Right lobe of liver (tissue), 6 donors: ENCODE measurements at regions not wholly inside any gene's neighbourhood (a gene's known extent, or its start where the extent isn't known, plus 50 kb on each side); places are given as distances from the start of the nearest gene placed in this dataset.

Experiments used
- ATAC-seq, 4 donors: fragments of 200-7000 bp; cut with Tn5 transposase; one replicate each; pipeline ENCODE4 v1.9.1; 2020; ENCODE audit warnings: mild to moderate bottlenecking in 4 of 4, moderate library complexity in 4 of 4
- DNase-seq, 3 donors: peaks; one replicate each; pipeline ENCODE4 v3.0.0-alpha.2; 2020
- H3K27ac ChIP-seq, 3 donors: fragments of 200-600 bp; one replicate each; pipeline ENCODE4 v1.8.0; 2022
- H3K27me3 ChIP-seq, 2 donors: fragments of 200-600 bp; one replicate each; pipeline ENCODE4 v1.8.0; 2022
- H3K36me3 ChIP-seq, 4 donors: fragments of 200-600 bp; sonication (generic) in 1 of 4; one replicate each; pipeline versions ENCODE4 v1.5.1 to v1.8.0; 2017 to 2022; ENCODE audit warnings: control low read depth in 1 of 4
- H3K4me1 ChIP-seq, 4 donors: fragments of 200-600 bp; sonication (generic) in 1 of 4; one replicate each; pipeline versions ENCODE4 v1.5.1 to v1.8.0; 2017 to 2022; ENCODE audit warnings: control low read depth in 1 of 4
- H3K4me3 ChIP-seq, 3 donors: fragments of 200-600 bp; one replicate each; pipeline ENCODE4 v1.8.0; 2022
- H3K9me3 ChIP-seq, 4 donors: fragments of 200-600 bp; sonication (generic) in 1 of 4; one replicate each; pipeline versions ENCODE4 v1.5.1 to v1.8.0; 2017 to 2022; ENCODE audit warnings: control low read depth in 1 of 4
- CTCF ChIP-seq, 4 donors: fragments of 200-600 bp in 3 of 4; fragments of 450-650 bp in 1 of 4; IDR thresholded peaks; one replicate each; pipeline versions ENCODE4 v1.5.1 to v1.8.0; 2016 to 2022; ENCODE audit warnings: antibody characterized with exemption in 4 of 4, mild to moderate bottlenecking in 2 of 4
- POLR2A ChIP-seq: fragments of 450-650 bp; IDR thresholded peaks from one replicate; pipeline ENCODE4 v1.6.1; 2017; ENCODE audit warnings: antibody characterized with exemption, mild to moderate bottlenecking
- WGBS: methylation state at CpG from one replicate; pipeline ENCODE4 v1.1.6; 2018; ENCODE audit warnings: low coverage, low lambda C conversion rate; ENCODE audit not compliant: insufficient coverage; ENCODE audit errors: missing lambda C conversion rate; 5-methylcytosine and 5-hydroxymethylcytosine counted together
- intact Hi-C, 2 donors: fragments of 100-400 bp; cut with DNase I; formaldehyde crosslinking; loops; one replicate each; pipeline versions ENCODE4 v1.11.2 to v1.14.1; 2022
- donor health status: DM: no; HTN: yes; CAD: no.
- donor health status: DM: no; HTN: no; CAD: no.
- donor health status: DM: no; HTN: no; CAD: no.
- donor health status: DM: no; HTN: yes; CAD: no.
- donor health status: DM: no; HTN: yes; CAD: no.

- DNase-seq (no peak), ATAC-seq (no peak)
- no peak overlapping the region for H3K4me3 ChIP-seq
- no peaks in the 10 kb centered on the region for H3K36me3 ChIP-seq
- H3K27ac ChIP-seq: no peak overlapping the region
- H3K4me1 ChIP-seq: no peaks in the 10 kb centered on the region
- no peaks in the 10 kb centered on the region for H3K9me3 ChIP-seq
- intact Hi-C loops: no loop called here
- no peaks in the 10 kb centered on the region for H3K27me3 ChIP-seq
- TF ChIP-seq CTCF (IDR thresholded peaks at IDR 0.05) (no peak), POLR2A (no peak)
- 61% methylated on average over 2 of the region's 2 CpGs for WGBS
Observed at GRCh38 chr20:22922987-22923386, 112.1 kb upstream of the SSTR4 start.

GRCh38 chr20:22924046-22924737 is 110.9 kb upstream of the SSTR4 start:
- WGBS: 49% methylated on average over 4 of the region's 4 CpGs
- H3K4me1 ChIP-seq: no peaks in the 10 kb centered on the region
- TF ChIP-seq POLR2A (no peak), CTCF (IDR thresholded peaks at IDR 0.05) (no peak)
- intact Hi-C loops: no loop called here
- no peak overlapping the region for H3K4me3 ChIP-seq
- H3K9me3 ChIP-seq: no peaks in the 10 kb centered on the region
- H3K27me3 ChIP-seq: no peaks in the 10 kb centered on the region
- H3K36me3 ChIP-seq: no peaks in the 10 kb centered on the region
- ATAC-seq (no peak), DNase-seq (no peak)
- no peak overlapping the region for H3K27ac ChIP-seq

DNA sequence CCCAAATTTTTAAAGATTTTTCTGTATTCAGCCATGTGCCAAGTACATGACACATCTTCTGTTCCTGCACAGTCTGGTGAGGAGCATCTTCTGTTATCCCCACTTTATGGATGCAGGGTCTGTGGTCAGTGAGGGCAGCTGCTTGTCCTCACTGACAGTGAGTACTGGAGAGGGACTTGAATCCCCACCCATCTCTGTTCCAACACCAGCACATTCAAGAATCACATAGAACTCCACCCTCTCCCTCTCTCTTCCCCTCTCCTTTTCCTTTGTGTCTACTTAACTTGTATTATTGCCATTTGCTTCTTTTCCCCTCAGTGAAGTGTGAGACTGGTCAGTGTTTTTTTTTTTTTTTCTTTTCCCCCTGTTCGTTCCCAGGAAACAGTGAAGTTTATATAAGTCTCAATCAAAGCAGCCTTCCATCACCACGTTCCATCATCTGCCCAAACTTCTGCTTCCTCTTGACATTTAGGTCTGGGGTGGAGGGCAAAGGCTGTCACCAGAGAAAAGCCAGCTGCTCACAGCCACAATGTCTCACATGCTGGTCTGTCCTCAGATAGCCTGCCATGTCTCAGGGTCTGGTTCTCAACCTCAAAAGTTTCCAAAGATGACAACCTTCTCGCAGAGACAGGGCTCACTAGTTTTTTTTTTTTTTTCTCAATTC is 110.0 kb upstream of the SSTR4 start:
- Histone ChIP-seq H3K27ac (no peak overlapping the region), H3K4me3 (no peak overlapping the region), H3K36me3 (no peaks in the 10 kb centered on the region), H3K4me1 (no peaks in the 10 kb centered on the region), H3K27me3 (no peaks in the 10 kb centered on the region), H3K9me3 (no peaks in the 10 kb centered on the region)
- ATAC-seq (no peak), DNase-seq (no peak)
- intact Hi-C loops: no loop called here
- 35% methylated on average over 2 of the region's 3 CpGs for WGBS
- TF ChIP-seq POLR2A (no peak), CTCF (IDR thresholded peaks at IDR 0.05) (no peak)

DNA sequence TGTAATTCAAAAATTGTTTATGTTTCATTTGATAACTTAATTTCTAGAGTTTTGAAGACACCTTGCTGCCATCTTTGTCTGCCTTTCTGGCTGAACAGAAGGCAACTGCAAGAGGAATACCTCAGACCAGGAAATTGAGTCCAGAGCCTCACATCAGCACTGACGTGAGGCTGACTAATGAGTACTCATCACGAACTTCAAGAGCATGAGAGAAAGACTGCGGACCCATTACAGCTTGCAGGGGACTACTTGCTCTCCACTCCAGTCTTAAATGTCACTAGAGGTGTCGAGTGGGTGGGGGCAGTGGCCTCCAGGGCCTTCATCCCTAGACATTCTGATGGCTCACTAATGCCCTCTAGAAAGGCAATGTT is 109.5 kb upstream of the SSTR4 start:
- Histone ChIP-seq H3K36me3 (no peaks in the 10 kb centered on the region), H3K9me3 (no peaks in the 10 kb centered on the region), H3K27ac (no peak overlapping the region), H3K4me3 (no peak overlapping the region), H3K27me3 (no peaks in the 10 kb centered on the region), H3K4me1 (no peaks in the 10 kb centered on the region)
- intact Hi-C loops: no loop called here
- no peak for ATAC-seq
- 47% methylated on average over 3 of the region's 4 CpGs for WGBS
- no peak for TF ChIP-seq CTCF (IDR thresholded peaks at IDR 0.05)
- no peak for TF ChIP-seq POLR2A
- no peak for DNase-seq
